Loucy (cell line): ENCODE measurements at regions not wholly inside any gene's neighbourhood (a gene's known extent, or its start where the extent isn't known, plus 50 kb on each side); places are given as distances from the start of the nearest gene placed in this dataset.

Source experiments
- H2AFZ ChIP-seq: fragments of 200-600 bp; sonication (generic); 2 replicates; pipeline ENCODE4 v1.6.0; 2016; ENCODE audit warnings: antibody characterized with exemption, mild to moderate bottlenecking, low read length, moderate library complexity
- H3F3A ChIP-seq: fragments of 200-600 bp; 2 replicates; pipeline ENCODE4 v1.6.0; 2016; ENCODE audit warnings: antibody characterized with exemption, low read depth, mild to moderate bottlenecking
- H3K27me3 ChIP-seq: fragments of 200-600 bp; sonication (generic); 2 replicates; pipeline ENCODE4 v1.6.1; 2014; ENCODE audit warnings: low read length, mild to moderate bottlenecking; ENCODE audit not compliant: insufficient read depth, poor library complexity, severe bottlenecking
- H3K36me3 ChIP-seq: fragments of 200-600 bp; sonication (generic); 2 replicates; pipeline ENCODE4 v1.6.1; 2016; ENCODE audit warnings: low read length; ENCODE audit not compliant: insufficient read depth
- H3K4me1 ChIP-seq: fragments of 200-600 bp; sonication (generic); 2 replicates; pipeline ENCODE4 v1.5.1; 2014; ENCODE audit warnings: low read length, mild to moderate bottlenecking; ENCODE audit not compliant: insufficient read depth, poor library complexity, severe bottlenecking
- H3K4me2 ChIP-seq: fragments of 200-600 bp; sonication (generic); 2 replicates; pipeline ENCODE4 v1.6.0; 2014; ENCODE audit warnings: antibody characterized with exemption, low read length, low read depth, mild to moderate bottlenecking; ENCODE audit not compliant: poor library complexity, severe bottlenecking
- H3K4me3 ChIP-seq: fragments of 200-600 bp; sonication (generic); 2 replicates; pipeline ENCODE4 v1.5.1; 2014; ENCODE audit warnings: low read length, mild to moderate bottlenecking, mixed read lengths; ENCODE audit not compliant: poor library complexity, severe bottlenecking
- H3K79me2 ChIP-seq: fragments of 200-600 bp; sonication (generic); 2 replicates; pipeline ENCODE4 v1.6.1; 2014; ENCODE audit warnings: low read length; ENCODE audit not compliant: insufficient read depth
- H3K9ac ChIP-seq: fragments of 200-600 bp; sonication (generic); 2 replicates; pipeline ENCODE4 v1.6.0; 2014; ENCODE audit warnings: mild to moderate bottlenecking, low read depth, low read length, moderate library complexity; ENCODE audit not compliant: poor library complexity, severe bottlenecking
- H3K9me2 ChIP-seq: fragments of 200-600 bp; sonication (generic); replicated peaks from 2 replicates; pipeline ENCODE4 v1.6.1; 2016; ENCODE audit warnings: low read depth, low read length, mixed read lengths
- H3K9me3 ChIP-seq: fragments of 200-600 bp; sonication (generic); 2 replicates; pipeline ENCODE4 v1.6.1; 2014; ENCODE audit warnings: mild to moderate bottlenecking, antibody characterized with exemption, low read length, low read depth; ENCODE audit not compliant: insufficient read depth
- H4K20me1 ChIP-seq: fragments of 200-600 bp; sonication (generic); 2 replicates; pipeline ENCODE4 v1.6.0; 2014; ENCODE audit warnings: antibody characterized with exemption, low read length, mild to moderate bottlenecking; ENCODE audit not compliant: insufficient read depth, poor library complexity, severe bottlenecking
- CTCF ChIP-seq: fragments of 200-600 bp; sonication (generic); conservative IDR thresholded peaks from 2 replicates; pipeline ENCODE4 v1.5.1; 2014; ENCODE audit warnings: mild to moderate bottlenecking, antibody characterized with exemption, low read length
- EZH2phosphoT487 ChIP-seq: fragments of 200-600 bp; IDR thresholded peaks from 2 replicates; pipeline ENCODE4 v1.6.1; 2018; ENCODE audit warnings: antibody characterized with exemption, mild to moderate bottlenecking, moderate library complexity, borderline replicate concordance

DNA sequence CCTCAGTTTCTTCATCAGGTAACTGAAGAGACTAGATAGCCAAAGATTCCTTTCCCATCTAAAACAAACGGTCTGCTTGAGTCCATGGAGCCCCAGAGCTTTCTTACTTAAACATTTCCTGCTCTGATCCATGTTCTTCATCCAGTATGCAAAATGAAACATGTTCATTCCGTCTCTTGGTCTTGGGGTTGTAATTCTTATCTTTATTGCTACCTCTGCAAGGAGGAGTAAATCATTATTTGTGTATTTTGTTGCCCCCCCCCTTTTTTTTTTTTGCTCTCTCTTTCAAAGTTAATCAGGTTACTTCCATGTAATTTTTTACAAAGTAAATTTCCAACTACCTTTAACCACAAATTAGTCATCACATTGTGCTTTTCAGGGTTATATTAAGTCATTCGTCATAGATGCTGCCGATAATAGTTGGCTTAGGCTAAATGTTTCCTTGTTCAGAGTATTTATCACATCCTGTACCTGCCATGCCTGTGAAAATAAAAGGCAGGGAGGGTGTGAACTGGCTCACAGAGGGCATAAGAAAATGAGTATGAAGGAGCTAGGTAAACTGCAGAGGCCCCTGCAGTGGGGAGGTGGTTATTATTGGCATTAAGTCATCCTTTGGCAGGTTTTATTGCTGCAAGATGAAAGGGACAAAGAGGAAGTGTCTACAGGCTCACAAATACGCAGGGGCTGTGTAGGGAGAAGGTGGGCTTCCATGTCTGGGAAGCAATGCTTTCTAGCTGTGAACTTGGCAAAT is 76.7 kb upstream of the HS3ST1 start:
- Histone ChIP-seq H3K9me3 (no peaks in the 10 kb centered on the region), H3K9me2 (no peaks in the 10 kb centered on the region), H4K20me1 (no peaks in the 10 kb centered on the region), H3K27me3 (no peaks in the 10 kb centered on the region), H3K4me1 (peaks cover 17% of the 10 kb centered on the region), H3K4me2 (peak overlapping the region; percentile 56), H3K4me3 (peak overlapping the region; percentile 8), H3K9ac (no peak overlapping the region), H3F3A (no peaks in the 10 kb centered on the region), H2AFZ (no peak overlapping the region), H3K79me2 (no peaks in the 10 kb centered on the region), H3K36me3 (no peaks in the 10 kb centered on the region)
- no peak for TF ChIP-seq EZH2phosphoT487
- no peak for TF ChIP-seq CTCF

DNA sequence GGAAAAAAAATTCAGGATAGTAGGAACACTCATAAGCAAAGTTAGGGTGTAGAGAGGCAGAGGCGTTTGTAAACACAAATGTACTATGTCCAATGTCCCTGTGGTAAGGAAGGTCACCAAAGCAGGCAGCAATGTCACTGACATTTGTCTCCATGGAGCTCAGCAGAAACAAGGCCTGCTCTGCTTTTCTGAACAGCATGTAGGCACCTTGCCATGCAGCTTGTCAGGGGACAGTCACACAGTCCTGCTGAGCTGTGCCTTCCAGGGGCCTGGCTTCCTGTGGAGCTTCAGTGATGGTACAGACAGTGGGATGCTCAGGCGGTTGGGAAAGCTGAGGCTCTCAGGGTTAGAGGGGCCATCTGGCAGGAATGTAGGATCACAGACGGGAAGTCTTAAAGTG is 74.5 kb upstream of the HS3ST1 start:
- Histone ChIP-seq H3K9ac (no peak overlapping the region), H3K4me1 (peaks cover 17% of the 10 kb centered on the region), H3K9me2 (no peaks in the 10 kb centered on the region), H3K36me3 (no peaks in the 10 kb centered on the region), H3K79me2 (no peaks in the 10 kb centered on the region), H3F3A (no peaks in the 10 kb centered on the region), H3K27me3 (no peaks in the 10 kb centered on the region), H2AFZ (no peak overlapping the region), H3K4me3 (no peak overlapping the region), H4K20me1 (no peaks in the 10 kb centered on the region), H3K4me2 (no peak overlapping the region), H3K9me3 (no peaks in the 10 kb centered on the region)
- TF ChIP-seq CTCF (no peak), EZH2phosphoT487 (no peak)

DNA sequence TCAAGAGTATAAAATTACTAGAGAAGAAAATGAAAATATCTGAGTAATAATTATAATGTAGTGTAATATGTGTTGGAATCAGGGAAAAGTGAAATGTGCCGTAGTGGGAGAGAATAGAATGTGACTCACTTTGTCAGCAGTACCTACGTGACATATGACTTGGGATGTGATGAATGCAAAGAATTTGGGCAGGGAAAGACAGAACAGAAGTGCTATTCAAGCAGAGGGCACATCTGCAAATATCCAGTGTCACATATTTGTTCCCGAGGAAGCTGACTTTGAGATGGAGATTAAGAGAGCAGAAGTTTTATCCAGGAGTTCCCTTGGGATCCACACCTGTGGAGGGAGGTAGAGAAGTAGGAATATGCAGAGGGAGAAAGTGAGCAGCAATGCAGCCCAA is 69.3 kb upstream of the HS3ST1 start:
- no peaks in the 10 kb centered on the region for H3K9me3 ChIP-seq
- H3K9me2 ChIP-seq, result no peaks in the 10 kb centered on the region
- no peaks in the 10 kb centered on the region for H3K27me3 ChIP-seq
- no peak overlapping the region for H3K9ac ChIP-seq
- H4K20me1 ChIP-seq, result no peaks in the 10 kb centered on the region
- H3K4me2 ChIP-seq, result no peak overlapping the region
- no peak for TF ChIP-seq CTCF
- no peak for TF ChIP-seq EZH2phosphoT487
- H3K79me2 ChIP-seq, result no peaks in the 10 kb centered on the region
- no peak overlapping the region for H2AFZ ChIP-seq
- no peaks in the 10 kb centered on the region for H3K36me3 ChIP-seq
- no peaks in the 10 kb centered on the region for H3F3A ChIP-seq
- H3K4me3 ChIP-seq, result no peak overlapping the region
- H3K4me1 ChIP-seq, result no peaks in the 10 kb centered on the region
